Liver (tissue), 8 donors: ENCODE measurements at regions not wholly inside any gene's neighbourhood (a gene's known extent, or its start where the extent isn't known, plus 50 kb on each side); places are given as distances from the start of the nearest gene placed in this dataset.

Source experiments
- DNase-seq: peaks from one replicate; pipeline ENCODE4 v3.0.0-alpha.2; 2017; ENCODE audit warnings: low spot score
- H3K27ac ChIP-seq, 2 donors: one replicate each; pipeline ENCODE4 v1.7.0; 2013; ENCODE audit warnings: inconsistent platforms in 2 of 2, low read length in 2 of 2, control low read depth in 1 of 2, low read depth in 1 of 2, mild to moderate bottlenecking in 1 of 2
- H3K27me3 ChIP-seq, 4 donors: one replicate each; pipeline versions ENCODE4 v1.6.1 to v1.7.0; 2013; ENCODE audit warnings: low read length in 3 of 4, inconsistent platforms in 1 of 4, mild to moderate bottlenecking in 1 of 4, moderate library complexity in 1 of 4; ENCODE audit not compliant: control insufficient read depth in 4 of 4, insufficient read depth in 4 of 4
- H3K36me3 ChIP-seq, 4 donors: one replicate each; pipeline versions ENCODE4 v1.6.1 to v1.7.0; 2013; ENCODE audit warnings: low read length in 3 of 4, mild to moderate bottlenecking in 3 of 4, low read depth in 1 of 4, moderate library complexity in 1 of 4; ENCODE audit not compliant: control insufficient read depth in 4 of 4, insufficient read depth in 3 of 4
- H3K4me1 ChIP-seq, 4 donors: one replicate each; pipeline versions ENCODE4 v1.6.1 to v1.7.0; 2013; ENCODE audit warnings: low read length in 3 of 4, mild to moderate bottlenecking in 3 of 4, moderate library complexity in 1 of 4; ENCODE audit not compliant: control insufficient read depth in 4 of 4, insufficient read depth in 4 of 4
- H3K4me3 ChIP-seq, 3 donors: one replicate each; pipeline versions ENCODE4 v1.6.1 to v1.7.0; 2013; ENCODE audit warnings: low read length in 3 of 3, control low read depth in 1 of 3, low read depth in 1 of 3, mild to moderate bottlenecking in 1 of 3
- H3K9ac ChIP-seq, 2 donors: one replicate each; pipeline ENCODE4 v1.7.0; 2013; ENCODE audit warnings: low read length in 2 of 2, mild to moderate bottlenecking in 2 of 2, moderate library complexity in 2 of 2, control low read depth in 1 of 2, low read depth in 1 of 2
- H3K9me3 ChIP-seq, 4 donors: one replicate each; pipeline versions ENCODE4 v1.6.1 to v1.7.0; 2013; ENCODE audit warnings: low read length in 3 of 4; ENCODE audit not compliant: control insufficient read depth in 4 of 4
- ATF3 ChIP-seq: IDR thresholded peaks from 2 replicates; pipeline ENCODE4 v1.6.1; 2016; ENCODE audit warnings: antibody characterized with exemption
- CTCF ChIP-seq: fragments of 150-350 bp; IDR thresholded peaks from 2 replicates; pipeline ENCODE4 v1.5.1; 2017; ENCODE audit warnings: improper control_type of control experiment, low read depth, low read length; ENCODE audit not compliant: missing input control
- EGR1 ChIP-seq, 2 donors: IDR thresholded peaks; 2 replicates each; pipeline ENCODE4 v1.6.1; 2016 to 2018; ENCODE audit warnings: antibody characterized with exemption in 2 of 2, low read depth in 2 of 2
- FOXA1 ChIP-seq: IDR thresholded peaks from 2 replicates; pipeline ENCODE4 v1.6.1; 2016; ENCODE audit warnings: antibody characterized with exemption
- FOXA2 ChIP-seq: IDR thresholded peaks from 2 replicates; pipeline ENCODE4 v1.6.1; 2016; ENCODE audit warnings: antibody characterized with exemption
- GABPA ChIP-seq, 2 donors: IDR thresholded peaks in 1 of 2; conservative IDR thresholded peaks in 1 of 2; 2 replicates each; pipeline ENCODE4 v1.6.1; 2016; ENCODE audit warnings: antibody characterized with exemption in 2 of 2, mild to moderate bottlenecking in 1 of 2, moderate library complexity in 1 of 2
- HNF4A ChIP-seq, 2 donors: conservative IDR thresholded peaks; 2 replicates each; pipeline ENCODE4 v1.6.1; 2016; ENCODE audit warnings: antibody characterized with exemption in 2 of 2, mild to moderate bottlenecking in 2 of 2
- HNF4G ChIP-seq: IDR thresholded peaks from 2 replicates; pipeline ENCODE4 v1.6.1; 2016; ENCODE audit warnings: antibody characterized with exemption
- JUND ChIP-seq, 2 donors: IDR thresholded peaks; 2 replicates each; pipeline ENCODE4 v1.6.1; 2016; ENCODE audit warnings: antibody characterized with exemption in 2 of 2
- NR2F2 ChIP-seq: IDR thresholded peaks from 2 replicates; pipeline ENCODE4 v1.6.1; 2016; ENCODE audit warnings: antibody characterized with exemption
- RAD21 ChIP-seq, 2 donors: IDR thresholded peaks; 2 replicates each; pipeline ENCODE4 v1.6.1; 2016; ENCODE audit warnings: antibody characterized with exemption in 2 of 2, mild to moderate bottlenecking in 2 of 2
- RXRA ChIP-seq, 2 donors: IDR thresholded peaks; 2 replicates each; pipeline ENCODE4 v1.6.1; 2017 to 2018; ENCODE audit warnings: antibody characterized with exemption in 2 of 2, mild to moderate bottlenecking in 1 of 2
- SP1 ChIP-seq: IDR thresholded peaks from 2 replicates; pipeline ENCODE4 v1.6.1; 2018; ENCODE audit warnings: antibody characterized with exemption, mild to moderate bottlenecking
- TAF1 ChIP-seq: conservative IDR thresholded peaks from 2 replicates; pipeline ENCODE4 v1.6.1; 2016; ENCODE audit warnings: antibody characterized with exemption, mild to moderate bottlenecking
- ZBTB33 ChIP-seq: IDR thresholded peaks from 2 replicates; pipeline ENCODE4 v1.6.1; 2016; ENCODE audit warnings: antibody characterized with exemption
- WGBS: extraction: QIAGEN DNeasy Blood & Tissue Kit; methylation state at CpG from one replicate; pipeline ENCODE4 v1.1.7; 2013; 5-methylcytosine and 5-hydroxymethylcytosine counted together
- TF ChIP-seq, protein P1 (sequence below): IDR thresholded peaks from 2 replicates; pipeline ENCODE4 v1.6.1; 2016; ENCODE audit warnings: antibody characterized with exemption, mild to moderate bottlenecking
- donor health status: healthy.
- donor health status: healthy.
- donor health status: healthy.
- donor health status: healthy.
- donor health status: healthy.

DNA sequence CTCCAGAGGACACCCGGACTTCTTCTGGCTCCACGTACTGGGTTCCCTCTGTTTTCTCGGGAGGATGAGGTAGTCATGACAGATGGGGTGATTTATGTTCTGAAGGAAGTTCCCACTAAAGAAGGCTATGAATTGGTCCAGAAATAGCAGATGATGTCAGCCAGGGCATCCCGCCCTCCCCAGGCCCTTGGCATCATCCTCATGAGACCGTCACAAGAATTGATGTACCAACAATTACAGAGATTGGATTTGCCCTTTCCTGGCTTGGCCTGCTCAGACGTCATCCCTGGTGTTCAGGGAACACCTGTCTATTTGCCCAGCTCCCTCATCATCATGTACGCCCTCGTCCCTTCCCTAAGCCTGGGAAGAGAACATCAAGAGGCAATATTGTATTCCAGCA is 102.8 kb upstream of the CCL1 start:
- TF ChIP-seq TAF1, result no peak
- no peak for TF ChIP-seq HNF4A (conservative IDR thresholded peaks at IDR 0.05)
- TF ChIP-seq CTCF, result no peak
- TF ChIP-seq, protein P1, sequence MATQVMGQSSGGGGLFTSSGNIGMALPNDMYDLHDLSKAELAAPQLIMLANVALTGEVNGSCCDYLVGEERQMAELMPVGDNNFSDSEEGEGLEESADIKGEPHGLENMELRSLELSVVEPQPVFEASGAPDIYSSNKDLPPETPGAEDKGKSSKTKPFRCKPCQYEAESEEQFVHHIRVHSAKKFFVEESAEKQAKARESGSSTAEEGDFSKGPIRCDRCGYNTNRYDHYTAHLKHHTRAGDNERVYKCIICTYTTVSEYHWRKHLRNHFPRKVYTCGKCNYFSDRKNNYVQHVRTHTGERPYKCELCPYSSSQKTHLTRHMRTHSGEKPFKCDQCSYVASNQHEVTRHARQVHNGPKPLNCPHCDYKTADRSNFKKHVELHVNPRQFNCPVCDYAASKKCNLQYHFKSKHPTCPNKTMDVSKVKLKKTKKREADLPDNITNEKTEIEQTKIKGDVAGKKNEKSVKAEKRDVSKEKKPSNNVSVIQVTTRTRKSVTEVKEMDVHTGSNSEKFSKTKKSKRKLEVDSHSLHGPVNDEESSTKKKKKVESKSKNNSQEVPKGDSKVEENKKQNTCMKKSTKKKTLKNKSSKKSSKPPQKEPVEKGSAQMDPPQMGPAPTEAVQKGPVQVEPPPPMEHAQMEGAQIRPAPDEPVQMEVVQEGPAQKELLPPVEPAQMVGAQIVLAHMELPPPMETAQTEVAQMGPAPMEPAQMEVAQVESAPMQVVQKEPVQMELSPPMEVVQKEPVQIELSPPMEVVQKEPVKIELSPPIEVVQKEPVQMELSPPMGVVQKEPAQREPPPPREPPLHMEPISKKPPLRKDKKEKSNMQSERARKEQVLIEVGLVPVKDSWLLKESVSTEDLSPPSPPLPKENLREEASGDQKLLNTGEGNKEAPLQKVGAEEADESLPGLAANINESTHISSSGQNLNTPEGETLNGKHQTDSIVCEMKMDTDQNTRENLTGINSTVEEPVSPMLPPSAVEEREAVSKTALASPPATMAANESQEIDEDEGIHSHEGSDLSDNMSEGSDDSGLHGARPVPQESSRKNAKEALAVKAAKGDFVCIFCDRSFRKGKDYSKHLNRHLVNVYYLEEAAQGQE, result no peak
- no peak for TF ChIP-seq ZBTB33
- 69% methylated on average over 8 of the region's 8 CpGs for WGBS
- no peak for DNase-seq
- H3K4me1 ChIP-seq, result no peaks in the 10 kb centered on the region
- no peak overlapping the region for H3K9ac ChIP-seq
- H3K4me3 ChIP-seq, result no peak overlapping the region
- H3K27me3 ChIP-seq, result peaks cover 0 to 2% (median 1%) of the 10 kb centered on the region in 4 donors
- no peaks in the 10 kb centered on the region for H3K36me3 ChIP-seq
- H3K27ac ChIP-seq, result no peak overlapping the region
- H3K9me3 ChIP-seq, result peaks cover 0 to 2% (median 0%) of the 10 kb centered on the region in 4 donors

DNA sequence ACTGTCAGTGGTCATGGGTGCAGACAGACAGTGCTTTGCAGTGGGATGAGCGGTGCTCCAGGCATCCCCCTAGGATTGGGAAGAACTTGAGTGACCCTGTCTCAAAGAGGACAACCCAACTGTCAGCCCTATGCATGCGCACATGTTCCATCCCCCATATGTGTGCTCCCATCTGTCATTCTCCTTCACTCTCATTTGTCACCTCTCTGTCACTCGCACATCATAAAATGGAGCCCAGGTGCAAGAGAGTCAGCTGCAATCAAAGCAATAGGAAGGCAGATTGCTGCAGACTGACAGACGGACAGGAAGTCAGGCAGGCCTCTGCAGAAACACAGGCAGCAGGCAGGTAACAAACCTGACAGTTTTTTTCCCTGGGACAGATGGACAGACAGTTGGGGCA is 101.8 kb upstream of the CCL1 start:
- H3K9me3 ChIP-seq, result peaks cover 0 to 2% (median 0%) of the 10 kb centered on the region in 4 donors
- H3K36me3 ChIP-seq, result no peaks in the 10 kb centered on the region
- no peak overlapping the region for H3K27ac ChIP-seq
- peaks cover 0 to 5% (median 1%) of the 10 kb centered on the region in 4 donors for H3K27me3 ChIP-seq
- TF ChIP-seq ATF3 (no peak), EGR1 (IDR thresholded peaks at IDR 0.05; ENCODE audit: low read depth in 2 of 2) (no peak), FOXA1 (no peak), CTCF (no peak), RXRA (IDR thresholded peaks at IDR 0.05) (no peak), SP1 (no peak), HNF4G (no peak), GABPA (IDR thresholded peaks at IDR 0.05 in 1 of 2, conservative IDR thresholded peaks at IDR 0.05 in 1 of 2) (no peak), FOXA2 (no peak), JUND (IDR thresholded peaks at IDR 0.05) (no peak), TAF1 (no peak), RAD21 (IDR thresholded peaks at IDR 0.05) (no peak), ZBTB33 (no peak), NR2F2 (no peak)
- TF ChIP-seq, protein P1, result no peak
- no peak overlapping the region for H3K4me3 ChIP-seq
- no peak overlapping the region for H3K9ac ChIP-seq
- no peak for DNase-seq
- 82% methylated on average over 4 of the region's 4 CpGs for WGBS
- no peaks in the 10 kb centered on the region for H3K4me1 ChIP-seq
